Prostate gland (tissue), 2 donors: ENCODE measurements at regions not wholly inside any gene's neighbourhood (a gene's known extent, or its start where the extent isn't known, plus 50 kb on each side); places are given as distances from the start of the nearest gene placed in this dataset.

ENCODE experiments used
- DNase-seq: peaks from one replicate; pipeline ENCODE4 v3.0.0-alpha.2; 2019; ENCODE audit warnings: low spot score
- H3K27ac ChIP-seq, 2 donors: fragments of 200-600 bp; sonication (generic); 2 replicates each; pipeline ENCODE4 v1.5.1; 2017 to 2019
- H3K27me3 ChIP-seq: fragments of 200-600 bp; sonication (generic); replicated peaks from 2 replicates; pipeline ENCODE4 v1.5.1; 2019; ENCODE audit not compliant: insufficient read depth
- H3K36me3 ChIP-seq, 2 donors: fragments of 200-600 bp; sonication (generic); 1 replicate in 1 of 2; 2 replicates in 1 of 2; pipeline versions ENCODE4 v1.5.1 to v1.8.1; 2017 to 2019
- H3K4me1 ChIP-seq: fragments of 200-600 bp; sonication (generic); replicated peaks from 2 replicates; pipeline ENCODE4 v1.5.1; 2019
- H3K4me3 ChIP-seq, 2 donors: fragments of 200-600 bp; sonication (generic); 2 replicates each; pipeline ENCODE4 v1.5.1; 2017 to 2019
- H3K9me3 ChIP-seq: fragments of 200-600 bp; sonication (generic); 2 replicates; pipeline ENCODE4 v1.5.1; 2017
- POLR2A ChIP-seq: fragments of 450-650 bp; IDR thresholded peaks from one replicate; pipeline ENCODE4 v1.6.1; 2016; ENCODE audit warnings: antibody characterized with exemption, mild to moderate bottlenecking
- POLR2AphosphoS5 ChIP-seq: sonication (generic); formaldehyde crosslinking; IDR thresholded peaks from one replicate; pipeline ENCODE4 v1.6.1; 2017; ENCODE audit warnings: antibody characterized with exemption
- WGBS: methylation state at CpG from one replicate; pipeline ENCODE4 v1.1.5; 2018; 5-methylcytosine and 5-hydroxymethylcytosine counted together
- intact Hi-C: fragments of 100-400 bp; cut with DNase I; formaldehyde crosslinking; loops from one replicate; pipeline ENCODE4 v1.14.2; 2022
- TF ChIP-seq, protein P1 (sequence below), 4 experiments: fragments of 200-600 bp in 2 of 4; fragments of 450-650 bp in 2 of 4; sonication (generic) in 2 of 4; IDR thresholded peaks; 1 replicate in 3 of 4; 2 replicates in 1 of 4; pipeline ENCODE4 v1.5.1; 2016 to 2019; ENCODE audit warnings: antibody characterized with exemption in 4 of 4, mild to moderate bottlenecking in 2 of 4, moderate library complexity in 2 of 4

- TF ChIP-seq POLR2A (no peak), POLR2AphosphoS5 (no peak)
- TF ChIP-seq, protein P1, sequence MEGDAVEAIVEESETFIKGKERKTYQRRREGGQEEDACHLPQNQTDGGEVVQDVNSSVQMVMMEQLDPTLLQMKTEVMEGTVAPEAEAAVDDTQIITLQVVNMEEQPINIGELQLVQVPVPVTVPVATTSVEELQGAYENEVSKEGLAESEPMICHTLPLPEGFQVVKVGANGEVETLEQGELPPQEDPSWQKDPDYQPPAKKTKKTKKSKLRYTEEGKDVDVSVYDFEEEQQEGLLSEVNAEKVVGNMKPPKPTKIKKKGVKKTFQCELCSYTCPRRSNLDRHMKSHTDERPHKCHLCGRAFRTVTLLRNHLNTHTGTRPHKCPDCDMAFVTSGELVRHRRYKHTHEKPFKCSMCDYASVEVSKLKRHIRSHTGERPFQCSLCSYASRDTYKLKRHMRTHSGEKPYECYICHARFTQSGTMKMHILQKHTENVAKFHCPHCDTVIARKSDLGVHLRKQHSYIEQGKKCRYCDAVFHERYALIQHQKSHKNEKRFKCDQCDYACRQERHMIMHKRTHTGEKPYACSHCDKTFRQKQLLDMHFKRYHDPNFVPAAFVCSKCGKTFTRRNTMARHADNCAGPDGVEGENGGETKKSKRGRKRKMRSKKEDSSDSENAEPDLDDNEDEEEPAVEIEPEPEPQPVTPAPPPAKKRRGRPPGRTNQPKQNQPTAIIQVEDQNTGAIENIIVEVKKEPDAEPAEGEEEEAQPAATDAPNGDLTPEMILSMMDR (IDR thresholded peaks at IDR 0.05) = no peak
- Histone ChIP-seq H3K4me1 (no peaks in the 10 kb centered on the region), H3K9me3 (no peaks in the 10 kb centered on the region), H3K4me3 (no peak overlapping the region), H3K36me3 (no peaks in the 10 kb centered on the region), H3K27me3 (no peaks in the 10 kb centered on the region), H3K27ac (no peak overlapping the region)
- DNase-seq = no peak
- intact Hi-C loops = loop anchor here (10.0 kb wide), 1 partner anchor 326 kb away; no protein-coding TSS in a partner anchor
- WGBS = 29% methylated on average over 1 of the region's 1 CpG
These were observed 423.5 kb downstream of the GJA1 start for GRCh38 chr6:121858986-121859385.

- no peak overlapping the region for H3K4me3 ChIP-seq
- no peaks in the 10 kb centered on the region for H3K36me3 ChIP-seq
- TF ChIP-seq POLR2A (no peak), POLR2AphosphoS5 (no peak)
- TF ChIP-seq, protein P1 (IDR thresholded peaks at IDR 0.05) = no peak
- intact Hi-C loops = no loop called here
- 29% methylated on average over 1 of the region's 1 CpG for WGBS
- H3K27me3 ChIP-seq = no peaks in the 10 kb centered on the region
- H3K4me1 ChIP-seq = no peaks in the 10 kb centered on the region
- H3K27ac ChIP-seq = no peak overlapping the region
- no peaks in the 10 kb centered on the region for H3K9me3 ChIP-seq
- DNase-seq = no peak
These were observed 430.4 kb downstream of the GJA1 start for GRCh38 chr6:121865811-121866210.

GRCh38 chr6:121867095-121867494 is 431.6 kb downstream of the GJA1 start:
- no peaks in the 10 kb centered on the region for H3K36me3 ChIP-seq
- H3K9me3 ChIP-seq = no peaks in the 10 kb centered on the region
- intact Hi-C loops = no loop called here
- TF ChIP-seq, protein P1 (IDR thresholded peaks at IDR 0.05) = no peak
- TF ChIP-seq POLR2A (no peak), POLR2AphosphoS5 (peak; percentile 47)
- no peak overlapping the region for H3K27ac ChIP-seq
- H3K4me1 ChIP-seq = no peaks in the 10 kb centered on the region
- no peak overlapping the region for H3K4me3 ChIP-seq
- no peaks in the 10 kb centered on the region for H3K27me3 ChIP-seq
- WGBS = 18% methylated on average over 2 of the region's 2 CpGs
- DNase-seq = peak; percentile 19

GRCh38 chr6:121868206-121868605 is 432.8 kb downstream of the GJA1 start:
- Histone ChIP-seq H3K4me3 (no peak overlapping the region), H3K27ac (no peak overlapping the region), H3K9me3 (no peaks in the 10 kb centered on the region), H3K27me3 (no peaks in the 10 kb centered on the region), H3K4me1 (no peaks in the 10 kb centered on the region), H3K36me3 (no peaks in the 10 kb centered on the region)
- TF ChIP-seq, protein P1 (IDR thresholded peaks at IDR 0.05) = no peak
- TF ChIP-seq POLR2A (no peak), POLR2AphosphoS5 (peak; percentile 50)
- DNase-seq = no peak
- intact Hi-C loops = no loop called here
- WGBS = 37% methylated on average over 1 of the region's 1 CpG

DNA sequence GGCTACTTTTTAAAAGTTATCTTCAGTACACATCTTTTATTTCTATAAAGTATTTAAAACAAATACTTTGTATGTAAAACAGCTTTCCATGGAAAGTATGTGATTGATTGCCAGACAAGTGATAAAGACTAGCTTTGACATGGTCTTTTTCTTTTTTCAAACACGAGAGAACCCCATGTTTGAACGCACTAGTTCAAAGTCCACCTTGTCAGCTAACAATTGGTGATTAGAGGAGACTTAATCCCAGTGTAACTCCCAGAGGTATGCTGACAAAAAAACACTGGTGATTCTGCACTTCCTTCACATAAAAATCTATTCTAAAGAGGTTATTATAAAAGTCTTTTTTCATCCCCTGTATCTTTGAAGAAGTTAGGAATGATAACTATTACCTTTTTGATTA is 438.1 kb downstream of the GJA1 start:
- DNase-seq = no peak
- 40% methylated on average over 2 of the region's 2 CpGs for WGBS
- H3K27me3 ChIP-seq = no peaks in the 10 kb centered on the region
- H3K4me1 ChIP-seq = no peaks in the 10 kb centered on the region
- no peak overlapping the region for H3K27ac ChIP-seq
- H3K9me3 ChIP-seq = no peaks in the 10 kb centered on the region
- intact Hi-C loops = no loop called here
- H3K36me3 ChIP-seq = no peaks in the 10 kb centered on the region
- no peak for TF ChIP-seq POLR2AphosphoS5
- TF ChIP-seq POLR2A = no peak
- TF ChIP-seq, protein P1 (IDR thresholded peaks at IDR 0.05) = no peak
- no peak overlapping the region for H3K4me3 ChIP-seq
